Epithelial cell of prostate (primary cell): ENCODE measurements at regions not wholly inside any gene's neighbourhood (a gene's known extent, or its start where the extent isn't known, plus 50 kb on each side); places are given as distances from the start of the nearest gene placed in this dataset.

Experiments used
- DNase-seq: peaks from one replicate; pipeline ENCODE4 v3.0.0-alpha.2; 2011; ENCODE audit warnings: low read depth, low spot score
- H3K27ac ChIP-seq: fragments of 450-650 bp; 2 replicates; pipeline ENCODE4 v1.5.1; 2017; ENCODE audit warnings: mild to moderate bottlenecking

DNA sequence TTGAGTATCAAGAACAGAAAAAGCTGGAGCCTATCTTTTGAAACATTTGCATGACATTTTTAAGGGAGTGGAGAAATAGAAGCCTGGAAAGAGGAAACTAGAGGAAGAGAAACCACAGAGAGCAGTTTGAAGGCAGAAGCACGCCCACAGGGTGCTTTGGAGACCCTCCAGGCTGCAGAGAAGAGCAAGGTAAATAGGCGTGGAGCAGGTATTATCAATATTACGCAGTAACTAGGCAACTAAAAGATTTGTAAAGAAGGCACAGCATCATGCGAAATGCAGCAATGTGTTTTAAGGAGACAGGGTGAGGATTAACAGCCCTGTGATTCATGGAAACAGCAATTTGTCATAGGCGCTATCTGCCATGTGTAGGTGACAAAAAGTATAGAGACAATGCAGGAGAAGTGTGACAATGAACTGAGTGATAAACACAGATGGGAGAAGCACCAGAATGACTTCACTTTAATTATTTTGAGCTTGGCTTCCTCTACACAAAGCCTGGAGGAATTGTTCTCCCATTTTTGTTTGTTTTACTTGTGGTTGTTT, 281.2 kb downstream of the BRINP1 start:
- no peak overlapping the region for H3K27ac ChIP-seq

GRCh38 chr9:119091074-119091473, 278.2 kb downstream of the BRINP1 start:
- DNase-seq, result no peak
- no peak overlapping the region for H3K27ac ChIP-seq

More for the DNA sequence above, 281.2 kb downstream of the BRINP1 start:
- no peak for DNase-seq

DNA sequence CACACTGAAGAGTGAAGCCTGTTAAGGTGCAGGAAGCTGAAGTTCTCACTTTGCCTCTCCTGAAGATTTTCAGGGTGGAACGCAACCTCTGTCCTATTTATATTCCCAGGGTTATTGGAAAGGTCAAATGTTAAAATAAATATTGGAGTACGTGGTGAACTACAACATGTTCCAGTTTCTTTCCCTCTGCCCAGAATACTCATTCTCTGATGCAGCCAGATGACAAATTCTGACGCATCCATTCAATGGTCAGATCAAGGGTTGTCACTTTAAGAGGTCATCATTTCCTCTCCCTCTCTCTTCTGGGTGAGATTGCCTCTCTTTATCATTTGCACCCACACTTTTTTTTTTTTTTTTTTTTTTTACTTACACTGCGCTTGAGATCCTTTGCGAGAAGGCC, 277.1 kb downstream of the BRINP1 start:
- no peak overlapping the region for H3K27ac ChIP-seq
- no peak for DNase-seq

DNA sequence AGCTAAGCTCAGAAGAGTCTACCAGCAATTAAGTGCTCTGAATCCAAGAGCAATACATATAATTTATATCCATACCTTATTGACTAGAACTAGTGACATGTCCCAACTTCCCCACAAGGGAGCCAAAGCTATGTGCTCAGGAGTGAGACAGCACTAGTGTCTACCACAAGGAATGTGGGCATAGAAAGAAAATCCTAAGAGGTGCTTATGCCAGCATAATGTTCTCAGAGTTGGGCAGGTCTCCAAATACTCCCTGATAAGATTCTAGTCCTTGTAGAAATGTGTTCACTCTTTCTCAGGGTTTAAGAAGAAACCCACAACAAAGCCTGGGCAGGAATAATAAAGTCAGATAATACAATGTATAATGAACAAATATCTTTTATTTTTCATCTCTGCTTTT, 275.1 kb downstream of the BRINP1 start:
- no peak overlapping the region for H3K27ac ChIP-seq
- no peak for DNase-seq

DNA sequence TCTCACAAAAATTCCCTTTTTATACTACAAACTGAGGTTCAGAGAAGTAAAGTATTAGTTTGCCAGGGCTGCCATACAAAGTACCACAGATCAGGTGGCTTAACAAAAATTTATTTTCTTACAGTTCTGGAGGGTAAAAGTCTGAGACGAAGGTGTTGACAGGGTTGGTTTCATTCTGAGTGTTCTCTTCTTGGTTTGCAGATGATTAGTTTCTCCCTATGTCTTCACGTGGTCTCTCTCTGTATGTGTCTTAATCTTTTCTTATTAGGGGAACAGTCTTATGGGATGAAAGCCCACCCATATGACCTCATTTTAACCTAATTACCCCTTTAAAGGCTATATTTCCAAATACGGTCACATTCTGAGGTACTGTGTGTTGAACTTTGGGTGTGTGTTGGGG, 274.2 kb downstream of the BRINP1 start:
- no peak overlapping the region for H3K27ac ChIP-seq
- no peak for DNase-seq

GRCh38 chr9:119101048-119101447, 268.2 kb downstream of the BRINP1 start:
- DNase-seq, result no peak
- H3K27ac ChIP-seq, result no peak overlapping the region

- DNase-seq, result no peak
- H3K27ac ChIP-seq, result no peak overlapping the region
Measured at GRCh38 chr9:119114681-119115080, 254.6 kb downstream of the BRINP1 start.
